ENCODE measurements at regions not wholly inside any gene's neighbourhood (a gene's known extent, or its start where the extent isn't known, plus 50 kb on each side); places are given as distances from the start of the nearest gene placed in this dataset.

DNA sequence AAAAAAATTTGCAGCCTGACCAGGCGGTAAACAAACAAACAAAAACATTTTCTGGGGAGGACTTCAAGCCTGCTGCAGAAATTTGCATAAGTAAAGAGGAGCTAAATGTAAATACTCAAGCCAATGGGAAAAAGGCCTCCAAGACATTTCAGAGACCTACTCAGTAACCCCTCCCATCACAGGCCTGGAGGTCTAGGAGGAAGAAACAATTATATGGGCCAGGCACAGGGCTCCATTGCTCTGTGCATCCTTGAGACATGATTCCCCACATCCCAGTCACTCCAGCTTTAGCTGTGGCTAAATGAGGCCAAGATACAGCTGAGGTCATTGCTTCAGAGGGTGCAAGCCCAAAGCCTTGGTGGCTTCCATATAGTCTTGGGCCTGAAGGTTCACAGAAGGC lies 793.4 kb downstream of the SLITRK1 start:
- TF ChIP-seq, protein P1, sequence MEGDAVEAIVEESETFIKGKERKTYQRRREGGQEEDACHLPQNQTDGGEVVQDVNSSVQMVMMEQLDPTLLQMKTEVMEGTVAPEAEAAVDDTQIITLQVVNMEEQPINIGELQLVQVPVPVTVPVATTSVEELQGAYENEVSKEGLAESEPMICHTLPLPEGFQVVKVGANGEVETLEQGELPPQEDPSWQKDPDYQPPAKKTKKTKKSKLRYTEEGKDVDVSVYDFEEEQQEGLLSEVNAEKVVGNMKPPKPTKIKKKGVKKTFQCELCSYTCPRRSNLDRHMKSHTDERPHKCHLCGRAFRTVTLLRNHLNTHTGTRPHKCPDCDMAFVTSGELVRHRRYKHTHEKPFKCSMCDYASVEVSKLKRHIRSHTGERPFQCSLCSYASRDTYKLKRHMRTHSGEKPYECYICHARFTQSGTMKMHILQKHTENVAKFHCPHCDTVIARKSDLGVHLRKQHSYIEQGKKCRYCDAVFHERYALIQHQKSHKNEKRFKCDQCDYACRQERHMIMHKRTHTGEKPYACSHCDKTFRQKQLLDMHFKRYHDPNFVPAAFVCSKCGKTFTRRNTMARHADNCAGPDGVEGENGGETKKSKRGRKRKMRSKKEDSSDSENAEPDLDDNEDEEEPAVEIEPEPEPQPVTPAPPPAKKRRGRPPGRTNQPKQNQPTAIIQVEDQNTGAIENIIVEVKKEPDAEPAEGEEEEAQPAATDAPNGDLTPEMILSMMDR (IDR thresholded peaks at IDR 0.05) = no peak
- TF ChIP-seq EP300 (IDR thresholded peaks at IDR 0.05) = no peak
- no peak for TF ChIP-seq POLR2A (IDR thresholded peaks at IDR 0.05)
- no peak for TF ChIP-seq POLR2AphosphoS5 (IDR thresholded peaks at IDR 0.05)

Data from sigmoid colon (tissue), 4 donors.